H1 (cell line): ENCODE measurements at regions not wholly inside any gene's neighbourhood (a gene's known extent, or its start where the extent isn't known, plus 50 kb on each side); places are given as distances from the start of the nearest gene placed in this dataset.

Experiments used
- EP300 ChIP-seq, 2 experiments: IDR thresholded peaks; 1 replicate in 1 of 2; 2 replicates in 1 of 2; pipeline ENCODE4 v1.6.1; 2011 to 2012; ENCODE audit warnings: low read depth in 2 of 2, low read length in 2 of 2, mild to moderate bottlenecking in 2 of 2, borderline replicate concordance in 1 of 2, inconsistent platforms in 1 of 2, moderate library complexity in 1 of 2
- TF ChIP-seq, protein P1 (sequence below), 3 experiments: IDR thresholded peaks; 1 replicate in 2 of 3; 2 replicates in 1 of 3; pipeline versions ENCODE4 v1.5.1 to v1.6.1; 2011; ENCODE audit warnings: low read length in 3 of 3, mild to moderate bottlenecking in 3 of 3, inconsistent platforms in 2 of 3, low read depth in 1 of 3, moderate library complexity in 1 of 3; ENCODE audit not compliant: insufficient read depth in 1 of 3; ENCODE audit errors: control extremely low read depth in 1 of 3

DNA sequence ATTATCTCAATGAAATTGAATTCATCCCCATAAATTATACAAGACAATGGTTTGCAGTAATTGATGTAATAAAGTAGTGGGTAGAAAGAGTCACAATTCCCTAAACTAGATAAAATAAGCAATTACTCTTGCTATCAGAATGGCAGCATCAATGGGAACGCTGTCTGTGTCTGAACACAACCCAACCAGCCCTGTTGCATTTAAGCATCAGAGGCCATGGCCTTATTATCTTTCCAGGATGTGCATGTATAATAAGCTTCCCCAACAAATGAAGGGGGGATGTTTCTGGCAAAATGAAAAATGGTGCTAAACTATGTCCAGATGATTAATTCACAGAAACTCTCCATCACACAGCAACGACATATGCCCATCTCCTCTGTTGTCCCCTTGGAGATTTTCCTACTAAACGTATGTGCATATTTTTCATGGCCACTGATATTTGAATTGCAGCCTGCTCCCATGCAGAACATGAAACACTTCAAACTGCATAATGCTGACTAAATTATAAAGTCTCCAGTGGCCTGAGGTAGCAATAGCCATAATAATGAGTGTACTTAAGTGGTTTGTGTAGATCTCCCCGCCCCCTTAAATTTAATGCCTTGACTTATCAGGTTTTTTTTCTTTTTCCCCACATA lies 306.9 kb upstream of the ADAMTS16 start:
- TF ChIP-seq, protein P1, sequence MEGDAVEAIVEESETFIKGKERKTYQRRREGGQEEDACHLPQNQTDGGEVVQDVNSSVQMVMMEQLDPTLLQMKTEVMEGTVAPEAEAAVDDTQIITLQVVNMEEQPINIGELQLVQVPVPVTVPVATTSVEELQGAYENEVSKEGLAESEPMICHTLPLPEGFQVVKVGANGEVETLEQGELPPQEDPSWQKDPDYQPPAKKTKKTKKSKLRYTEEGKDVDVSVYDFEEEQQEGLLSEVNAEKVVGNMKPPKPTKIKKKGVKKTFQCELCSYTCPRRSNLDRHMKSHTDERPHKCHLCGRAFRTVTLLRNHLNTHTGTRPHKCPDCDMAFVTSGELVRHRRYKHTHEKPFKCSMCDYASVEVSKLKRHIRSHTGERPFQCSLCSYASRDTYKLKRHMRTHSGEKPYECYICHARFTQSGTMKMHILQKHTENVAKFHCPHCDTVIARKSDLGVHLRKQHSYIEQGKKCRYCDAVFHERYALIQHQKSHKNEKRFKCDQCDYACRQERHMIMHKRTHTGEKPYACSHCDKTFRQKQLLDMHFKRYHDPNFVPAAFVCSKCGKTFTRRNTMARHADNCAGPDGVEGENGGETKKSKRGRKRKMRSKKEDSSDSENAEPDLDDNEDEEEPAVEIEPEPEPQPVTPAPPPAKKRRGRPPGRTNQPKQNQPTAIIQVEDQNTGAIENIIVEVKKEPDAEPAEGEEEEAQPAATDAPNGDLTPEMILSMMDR (IDR thresholded peaks at IDR 0.05; ENCODE audit: control extremely low read depth in 1 of 3, insufficient read depth in 1 of 3, low read depth in 1 of 3, low read length in 3 of 3) = no peak
- TF ChIP-seq EP300 (IDR thresholded peaks at IDR 0.05; ENCODE audit: borderline replicate concordance in 1 of 2, low read depth in 2 of 2, low read length in 2 of 2) = no peak
